Breast epithelium (tissue), 3 donors: ENCODE measurements at regions not wholly inside any gene's neighbourhood (a gene's known extent, or its start where the extent isn't known, plus 50 kb on each side); places are given as distances from the start of the nearest gene placed in this dataset.

Experiments
- POLR2A ChIP-seq: fragments of 450-650 bp; IDR thresholded peaks from one replicate; pipeline ENCODE4 v1.6.1; 2016; ENCODE audit warnings: antibody characterized with exemption, mild to moderate bottlenecking, moderate library complexity
- POLR2AphosphoS5 ChIP-seq, 3 donors: sonication (generic); formaldehyde crosslinking; IDR thresholded peaks; one replicate each; pipeline ENCODE4 v1.6.1; 2017; ENCODE audit warnings: antibody characterized with exemption in 3 of 3
- TF ChIP-seq, protein P1 (sequence below), 3 donors: fragments of 450-650 bp; IDR thresholded peaks; one replicate each; pipeline ENCODE4 v1.5.1; 2016 to 2017; ENCODE audit warnings: antibody characterized with exemption in 3 of 3, mild to moderate bottlenecking in 3 of 3, moderate library complexity in 3 of 3

DNA sequence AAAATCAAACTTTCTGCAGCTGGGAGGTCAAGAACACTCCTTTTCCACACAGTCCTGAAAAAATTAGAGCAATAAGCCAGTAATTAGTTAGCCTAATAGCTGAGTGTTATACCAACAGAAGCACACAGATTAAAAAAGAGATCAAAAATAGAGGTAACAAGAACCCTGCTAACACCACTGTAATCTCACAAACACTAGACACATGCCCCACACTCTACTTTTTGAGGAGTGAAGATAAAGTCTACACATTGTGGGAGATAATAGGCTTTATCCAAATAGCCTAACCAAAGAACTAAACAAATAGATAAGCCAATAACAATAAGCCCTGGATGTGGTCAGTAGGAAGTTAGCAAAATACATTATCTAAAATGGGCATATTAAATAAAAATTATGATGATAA lies 372.7 kb upstream of the ANO5 start:
- TF ChIP-seq, protein P1, sequence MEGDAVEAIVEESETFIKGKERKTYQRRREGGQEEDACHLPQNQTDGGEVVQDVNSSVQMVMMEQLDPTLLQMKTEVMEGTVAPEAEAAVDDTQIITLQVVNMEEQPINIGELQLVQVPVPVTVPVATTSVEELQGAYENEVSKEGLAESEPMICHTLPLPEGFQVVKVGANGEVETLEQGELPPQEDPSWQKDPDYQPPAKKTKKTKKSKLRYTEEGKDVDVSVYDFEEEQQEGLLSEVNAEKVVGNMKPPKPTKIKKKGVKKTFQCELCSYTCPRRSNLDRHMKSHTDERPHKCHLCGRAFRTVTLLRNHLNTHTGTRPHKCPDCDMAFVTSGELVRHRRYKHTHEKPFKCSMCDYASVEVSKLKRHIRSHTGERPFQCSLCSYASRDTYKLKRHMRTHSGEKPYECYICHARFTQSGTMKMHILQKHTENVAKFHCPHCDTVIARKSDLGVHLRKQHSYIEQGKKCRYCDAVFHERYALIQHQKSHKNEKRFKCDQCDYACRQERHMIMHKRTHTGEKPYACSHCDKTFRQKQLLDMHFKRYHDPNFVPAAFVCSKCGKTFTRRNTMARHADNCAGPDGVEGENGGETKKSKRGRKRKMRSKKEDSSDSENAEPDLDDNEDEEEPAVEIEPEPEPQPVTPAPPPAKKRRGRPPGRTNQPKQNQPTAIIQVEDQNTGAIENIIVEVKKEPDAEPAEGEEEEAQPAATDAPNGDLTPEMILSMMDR (IDR thresholded peaks at IDR 0.05) = no peak
- no peak for TF ChIP-seq POLR2AphosphoS5 (IDR thresholded peaks at IDR 0.05)
- TF ChIP-seq POLR2A = no peak
